ENCODE measurements at regions not wholly inside any gene's neighbourhood (a gene's known extent, or its start where the extent isn't known, plus 50 kb on each side); places are given as distances from the start of the nearest gene placed in this dataset.

- H3K27me3 ChIP-seq: no peaks in the 10 kb centered on the region
- 83 to 86% (median 86%) methylated on average over 13 of the region's 13 CpGs for WGBS, 3 donors
- DNase-seq: no peak
- no peak overlapping the region for H3K4me3 ChIP-seq
- H3K27ac ChIP-seq: no peak overlapping the region
- H3K4me1 ChIP-seq (ENCODE audit: insufficient read depth): no peaks in the 10 kb centered on the region
- intact Hi-C loops (cut with DNase I): no loop called here
- no peaks in the 10 kb centered on the region for H3K9me3 ChIP-seq
- H3K36me3 ChIP-seq: no peaks in the 10 kb centered on the region
- no peak for TF ChIP-seq CTCF (IDR thresholded peaks at IDR 0.05)
- TF ChIP-seq POLR2A (IDR thresholded peaks at IDR 0.05): no peak
- TF ChIP-seq EP300 (IDR thresholded peaks at IDR 0.05): no peak
Observed at GRCh38 chr4:4601803-4602369, 60.0 kb upstream of the STX18 start.

GRCh38 chr4:4599481-4600275 lies 57.8 kb upstream of the STX18 start:
- intact Hi-C loops (cut with DNase I): no loop called here
- H3K36me3 ChIP-seq: no peaks in the 10 kb centered on the region
- DNase-seq: no peak
- no peaks in the 10 kb centered on the region for H3K4me1 ChIP-seq (ENCODE audit: insufficient read depth)
- 64 to 70% (median 68%) methylated on average over 8 of the region's 8 CpGs for WGBS, 3 donors
- TF ChIP-seq EP300 (IDR thresholded peaks at IDR 0.05) (no peak), CTCF (IDR thresholded peaks at IDR 0.05) (no peak), POLR2A (IDR thresholded peaks at IDR 0.05) (no peak)
- no peak overlapping the region for H3K27ac ChIP-seq
- H3K4me3 ChIP-seq: no peak overlapping the region
- H3K27me3 ChIP-seq: no peaks in the 10 kb centered on the region
- no peaks in the 10 kb centered on the region for H3K9me3 ChIP-seq

- Histone ChIP-seq H3K4me3 (no peak overlapping the region), H3K27me3 (no peaks in the 10 kb centered on the region), H3K9me3 (no peaks in the 10 kb centered on the region), H3K36me3 (no peaks in the 10 kb centered on the region), H3K4me1 (ENCODE audit: insufficient read depth) (no peaks in the 10 kb centered on the region), H3K27ac (no peak overlapping the region)
- WGBS, 3 donors: 85% methylated on average over 9 of the region's 9 CpGs
- intact Hi-C loops (cut with DNase I): no loop called here
- no peak for DNase-seq
- TF ChIP-seq EP300 (IDR thresholded peaks at IDR 0.05): no peak
- no peak for TF ChIP-seq CTCF (IDR thresholded peaks at IDR 0.05)
- TF ChIP-seq POLR2A (IDR thresholded peaks at IDR 0.05): no peak
Observed at GRCh38 chr4:4598851-4599411, 57.1 kb upstream of the STX18 start.

- Histone ChIP-seq H3K9me3 (no peaks in the 10 kb centered on the region), H3K27me3 (no peaks in the 10 kb centered on the region), H3K4me1 (ENCODE audit: insufficient read depth) (no peaks in the 10 kb centered on the region), H3K4me3 (no peak overlapping the region), H3K27ac (no peak overlapping the region), H3K36me3 (no peaks in the 10 kb centered on the region)
- no peak for DNase-seq
- TF ChIP-seq POLR2A (IDR thresholded peaks at IDR 0.05) (no peak), CTCF (IDR thresholded peaks at IDR 0.05) (no peak), EP300 (IDR thresholded peaks at IDR 0.05) (no peak)
- intact Hi-C loops (cut with DNase I): no loop called here
- WGBS, 3 donors: 93 to 96% (median 96%) methylated on average over 3 of the region's 3 CpGs
Observed at GRCh38 chr4:4596720-4597119, 54.9 kb upstream of the STX18 start.

All from ovary (tissue), 7 donors.